ENCODE measurements at regions not wholly inside any gene's neighbourhood (a gene's known extent, or its start where the extent isn't known, plus 50 kb on each side); places are given as distances from the start of the nearest gene placed in this dataset.
A peak's percentile ranks its signal among the peaks of the same experiment; 100 is the strongest.
"Not testable (repeated sequence)": the region's sequence is repeated elsewhere in the genome, so short reads cannot be mapped to it uniquely, and the experiment has no call there.

DNA sequence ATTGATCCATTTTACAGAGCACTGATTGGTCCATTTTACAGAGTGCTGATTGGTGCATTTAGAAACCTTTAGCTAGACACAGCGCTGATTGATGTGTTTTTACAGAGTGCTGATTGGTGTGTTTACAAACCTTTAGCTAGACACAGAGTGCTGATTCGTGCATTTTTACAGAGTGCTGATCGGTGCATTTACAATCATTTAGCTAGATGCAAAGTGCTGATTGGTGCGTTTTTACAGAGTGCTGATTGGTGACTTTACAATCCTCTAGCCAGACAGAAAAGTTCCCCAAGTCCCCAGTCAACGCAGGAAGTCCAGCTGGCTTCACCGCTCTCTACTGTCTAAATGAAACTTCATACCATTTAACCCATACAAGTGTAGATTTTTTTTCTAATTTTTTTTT, 228.5 kb upstream of the FIGN start:
- DNase-seq (ENCODE audit: low read depth, low spot score): not testable (repeated sequence)

DNA sequence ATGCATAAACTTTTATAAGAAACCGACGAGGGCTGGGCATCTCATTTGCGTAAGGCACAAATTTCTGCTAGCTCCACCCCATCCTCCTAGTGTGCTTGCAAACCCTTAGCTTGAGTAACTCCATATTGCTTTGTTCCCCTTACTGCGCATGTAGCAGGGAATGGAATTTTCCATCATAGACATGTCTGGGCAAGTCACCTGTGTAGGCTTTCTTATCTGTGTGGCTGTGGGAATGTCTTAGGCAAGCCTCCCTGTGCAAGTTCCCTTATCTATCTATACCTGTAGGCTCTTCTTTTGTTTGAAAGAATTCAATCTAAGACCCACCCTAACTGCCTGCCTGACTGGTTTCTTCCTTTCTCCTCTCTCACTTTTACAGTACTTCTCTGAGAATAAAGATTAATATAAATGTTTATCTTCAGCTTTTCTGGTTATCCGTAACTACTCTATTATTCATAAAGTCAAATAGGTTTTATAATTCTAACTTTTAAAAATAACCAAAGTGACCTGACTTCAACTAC, 217.6 kb upstream of the FIGN start:
- DNase-seq (ENCODE audit: low read depth, low spot score): no peak

DNA sequence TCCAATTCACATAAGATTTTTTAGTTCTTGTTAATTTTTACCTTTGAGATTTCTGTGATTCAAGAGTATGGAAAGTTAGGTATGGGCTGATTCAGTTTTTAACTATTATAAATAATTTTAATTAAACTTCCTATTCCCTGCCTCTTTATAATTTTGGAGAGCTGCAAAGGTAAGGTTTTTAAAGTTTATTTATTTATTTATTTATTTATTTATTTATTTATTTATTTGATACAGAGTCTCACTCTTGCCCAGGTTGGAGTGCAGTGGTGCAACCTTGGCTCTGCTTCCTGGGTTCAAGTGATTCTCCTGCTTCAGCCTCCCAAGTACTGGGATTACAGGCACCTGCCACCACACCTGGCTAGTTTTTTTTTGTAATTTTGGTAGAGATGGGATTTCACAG, 215.5 kb upstream of the FIGN start:
- no peak for DNase-seq (ENCODE audit: low read depth, low spot score)

DNA sequence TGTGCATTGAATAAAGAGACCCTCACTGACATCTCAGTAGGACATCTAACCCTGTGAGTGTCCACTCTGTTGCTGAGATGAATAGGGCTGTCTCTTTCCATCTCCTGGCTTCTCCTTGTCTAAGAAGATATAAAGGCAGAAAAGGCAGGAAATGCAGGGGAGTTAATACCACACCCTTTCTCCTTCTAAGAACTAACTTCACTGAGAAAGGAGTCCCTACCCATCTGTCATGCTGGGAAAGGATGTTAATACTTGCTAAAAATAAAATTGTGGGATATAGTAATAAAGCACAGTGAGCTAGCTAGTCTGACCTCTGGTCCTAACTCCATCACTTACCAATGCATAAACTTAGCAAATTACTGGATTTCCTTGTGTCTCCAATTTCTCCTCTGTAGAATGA, 213.9 kb upstream of the FIGN start:
- no peak for DNase-seq (ENCODE audit: low read depth, low spot score)

DNA sequence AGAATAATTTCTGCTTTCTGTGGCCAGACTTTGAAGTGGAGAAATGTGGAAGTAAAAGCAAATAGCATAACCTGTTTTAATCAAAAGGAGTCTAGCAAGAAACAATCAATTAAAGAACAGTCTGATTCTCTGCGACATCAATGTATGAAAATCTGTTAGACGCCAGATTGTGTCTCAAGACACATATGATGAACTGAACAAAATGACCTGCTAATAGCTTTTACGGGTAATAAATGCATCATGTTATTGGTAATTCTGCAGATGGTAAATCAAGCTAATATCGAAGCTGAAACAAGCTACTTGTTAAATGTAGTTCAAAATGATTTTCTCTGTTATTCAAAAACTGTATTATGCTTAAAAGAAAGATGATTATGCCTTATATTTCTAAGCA, 208.5 kb upstream of the FIGN start:
- DNase-seq (ENCODE audit: low read depth, low spot score): no peak

DNA sequence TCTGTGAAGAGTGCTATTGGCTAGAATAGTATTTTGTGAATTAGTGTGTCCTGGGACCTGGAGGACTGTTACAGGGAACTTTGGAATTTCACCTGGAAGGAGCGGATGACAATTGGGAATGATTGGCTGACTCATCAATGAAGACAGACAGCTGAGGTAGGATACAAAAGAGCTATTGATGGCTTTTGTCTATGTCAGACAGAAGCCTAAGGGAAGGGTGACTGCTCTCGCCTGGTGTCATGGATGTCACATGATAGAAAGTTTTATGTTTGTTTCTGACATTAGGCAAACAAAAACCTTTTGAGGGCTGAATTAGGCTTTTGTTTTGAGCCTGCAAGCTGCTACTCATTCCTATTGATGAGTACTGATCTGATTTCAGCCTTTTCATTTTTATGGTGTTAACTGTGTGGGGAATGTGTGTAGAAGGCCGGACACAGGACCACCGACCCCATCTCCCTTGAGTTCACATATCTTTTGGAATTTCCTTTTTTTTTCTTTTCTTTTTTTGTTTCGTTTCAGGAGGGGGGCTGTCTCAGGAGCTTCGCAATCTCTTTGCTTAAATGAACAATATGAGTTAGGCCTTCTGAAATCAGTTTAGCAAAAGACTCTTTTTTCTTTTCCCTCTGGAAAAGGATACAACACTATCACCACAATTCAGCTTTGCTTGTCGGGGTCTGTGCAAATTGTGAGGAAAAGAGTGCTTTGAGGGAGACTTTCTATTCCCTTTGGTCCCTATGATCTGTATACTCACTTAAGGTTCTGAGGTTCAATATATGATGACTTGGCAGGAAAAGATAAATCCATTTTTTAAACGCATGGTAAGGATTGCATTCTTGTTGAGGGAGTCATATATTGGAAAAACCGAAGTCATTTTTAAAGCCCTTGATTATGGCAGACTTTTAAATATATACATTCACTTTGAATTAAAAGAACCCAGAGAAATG, 207.9 kb upstream of the FIGN start:
- DNase-seq (ENCODE audit: low read depth, low spot score): no peak

DNA sequence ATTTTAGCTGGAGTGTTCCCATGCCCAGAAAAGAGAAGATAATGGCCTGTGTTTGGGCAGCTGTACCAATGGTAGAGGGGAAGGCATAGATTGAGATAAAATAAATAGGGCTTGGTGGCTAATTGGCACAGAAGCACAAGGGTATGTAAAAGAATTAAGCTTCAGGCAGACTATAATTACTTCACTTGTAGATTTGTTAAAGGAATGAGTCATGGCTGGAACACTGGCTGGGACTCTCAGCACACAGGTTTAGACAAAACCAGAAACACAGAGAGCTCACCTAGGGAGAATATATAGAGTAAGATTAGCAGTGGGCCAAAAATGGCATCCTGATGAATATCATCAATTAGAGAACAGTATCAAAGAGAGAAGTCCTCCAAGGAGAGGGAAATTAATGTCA, 198.3 kb upstream of the FIGN start:
- DNase-seq (ENCODE audit: low read depth, low spot score): no peak

DNA sequence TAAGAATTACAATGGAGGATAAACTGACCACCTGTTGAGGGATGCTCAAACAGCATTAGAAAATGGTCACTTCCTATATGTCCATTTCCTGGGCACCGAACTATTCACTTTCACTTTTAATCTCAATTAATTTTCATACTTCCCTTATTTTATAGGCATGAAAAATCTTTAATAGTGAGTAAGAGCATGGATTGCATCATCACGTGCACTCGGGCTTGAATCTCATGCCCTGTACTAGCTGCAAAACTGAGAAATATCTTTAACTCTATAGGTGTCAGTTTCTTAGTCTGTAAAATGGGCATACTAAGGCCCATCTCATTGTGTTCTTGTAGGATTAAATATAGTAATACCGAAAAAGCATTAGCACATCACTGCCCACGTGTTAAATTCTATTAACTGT, 183.9 kb upstream of the FIGN start:
- no peak for DNase-seq (ENCODE audit: low read depth, low spot score)

DNA sequence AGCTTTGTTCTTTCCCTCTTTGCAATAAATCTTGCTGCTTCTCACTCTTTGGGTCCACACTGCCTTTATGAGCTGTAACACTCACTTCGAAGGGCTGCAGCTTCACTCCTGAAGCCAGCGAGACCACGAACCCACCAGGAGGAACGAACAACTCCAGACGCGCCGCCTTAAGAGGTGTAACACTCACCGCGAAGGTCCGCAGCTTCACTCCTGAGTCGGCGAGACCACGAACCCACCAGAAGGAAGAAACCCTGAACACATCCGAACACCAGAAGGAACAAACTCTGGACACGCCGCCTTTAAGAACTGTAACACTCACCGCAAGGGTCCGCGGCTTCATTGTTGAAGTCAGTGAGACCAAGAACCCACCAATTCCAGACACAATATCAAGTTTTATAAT, 178.7 kb upstream of the FIGN start:
- not testable (repeated sequence) for DNase-seq (ENCODE audit: low read depth, low spot score)

DNA sequence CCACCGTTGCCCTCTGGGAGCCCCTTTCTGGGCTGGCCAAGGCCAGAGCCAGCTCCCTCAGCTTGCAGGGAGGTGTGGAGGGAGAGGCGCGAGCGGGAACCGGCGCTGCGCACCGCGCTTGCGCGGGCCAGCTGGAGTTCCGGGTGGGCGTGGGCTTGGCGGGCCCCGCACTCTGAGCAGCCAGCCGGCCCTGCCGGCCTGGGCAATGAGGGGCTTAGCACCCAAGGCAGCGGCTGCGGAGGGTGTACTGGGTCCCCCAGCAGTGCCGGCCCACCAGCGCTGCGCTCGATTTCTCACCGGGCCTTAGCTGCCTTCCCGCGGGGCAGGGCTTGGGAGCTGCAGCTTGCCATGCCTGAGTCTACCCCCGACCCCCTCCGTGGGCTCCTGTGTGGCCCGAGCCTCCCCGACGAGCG, 177.7 kb upstream of the FIGN start:
- not testable (repeated sequence) for DNase-seq (ENCODE audit: low read depth, low spot score)

DNA sequence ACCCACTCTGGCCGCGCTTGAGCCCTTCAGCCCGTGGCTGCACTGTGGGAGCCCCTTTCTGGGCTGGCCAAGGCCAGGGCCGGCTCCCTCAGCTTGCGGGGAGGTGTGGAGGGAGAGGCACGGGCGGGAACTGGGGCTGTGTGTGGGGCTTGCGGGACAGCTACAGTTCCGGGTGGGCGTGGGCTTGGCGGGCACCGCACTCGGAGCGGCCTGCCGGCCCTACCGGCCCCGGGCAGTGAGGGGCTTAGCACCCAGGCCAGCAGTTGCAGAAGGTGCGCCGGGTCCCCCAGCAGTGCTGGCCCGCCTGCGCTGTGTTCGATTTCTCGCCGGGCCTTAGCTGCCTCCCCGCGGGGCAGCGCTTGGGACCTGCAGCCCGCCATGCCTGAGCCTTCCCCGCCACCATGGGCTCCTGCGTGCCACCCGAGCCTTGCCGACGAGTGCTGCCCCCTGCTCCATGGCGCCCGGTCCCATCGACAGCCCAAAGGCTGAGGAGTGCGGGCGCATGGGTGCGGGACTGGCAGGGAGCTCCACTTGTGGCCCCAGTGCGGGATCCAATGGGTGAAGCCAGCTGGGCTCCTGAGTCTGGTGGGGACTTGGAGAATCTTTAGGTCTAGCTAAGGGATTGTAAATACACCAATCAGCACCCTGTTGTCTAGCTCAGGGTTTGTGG, 173.7 kb upstream of the FIGN start:
- DNase-seq (ENCODE audit: low read depth, low spot score): no peak

DNA sequence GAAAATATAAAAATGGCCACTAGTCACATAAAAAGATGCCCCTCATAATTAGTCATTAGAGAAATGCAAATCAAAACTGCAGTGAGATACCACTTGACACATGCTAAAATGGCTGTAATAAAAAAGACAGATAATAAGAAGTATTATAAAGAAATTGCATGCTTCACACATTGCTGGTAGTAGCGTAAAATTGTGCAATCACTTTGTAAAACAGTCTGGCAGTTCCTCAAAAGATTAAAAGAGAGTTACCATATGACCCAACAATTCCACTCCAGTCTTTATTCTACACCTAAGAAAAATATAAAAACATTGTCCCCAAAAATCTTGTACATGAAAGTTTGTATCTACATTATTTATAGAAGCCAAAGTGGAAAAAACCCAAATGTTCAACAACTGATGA, 170.6 kb upstream of the FIGN start:
- DNase-seq (ENCODE audit: low read depth, low spot score): no peak

DNA sequence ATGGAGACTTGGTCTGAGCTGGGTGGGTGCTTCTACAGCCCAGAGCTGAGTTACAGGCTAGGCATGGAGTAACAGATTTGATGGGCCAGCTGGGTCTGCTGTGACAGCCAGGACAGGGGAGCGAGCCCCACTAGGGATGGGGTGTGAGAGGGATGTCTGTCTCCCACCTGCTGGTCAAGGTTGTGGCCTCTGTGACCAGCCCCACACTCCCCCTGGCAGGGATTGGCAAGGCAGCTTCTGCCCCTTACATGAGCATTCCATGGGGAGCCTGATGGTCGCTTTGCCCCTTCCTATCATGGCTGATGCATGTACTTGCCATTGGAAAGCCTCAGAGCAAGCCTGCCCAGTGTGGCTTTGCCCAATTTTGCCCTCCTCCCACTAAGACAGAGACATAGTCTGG, 162.0 kb upstream of the FIGN start:
- DNase-seq (ENCODE audit: low read depth, low spot score): no peak

DNA sequence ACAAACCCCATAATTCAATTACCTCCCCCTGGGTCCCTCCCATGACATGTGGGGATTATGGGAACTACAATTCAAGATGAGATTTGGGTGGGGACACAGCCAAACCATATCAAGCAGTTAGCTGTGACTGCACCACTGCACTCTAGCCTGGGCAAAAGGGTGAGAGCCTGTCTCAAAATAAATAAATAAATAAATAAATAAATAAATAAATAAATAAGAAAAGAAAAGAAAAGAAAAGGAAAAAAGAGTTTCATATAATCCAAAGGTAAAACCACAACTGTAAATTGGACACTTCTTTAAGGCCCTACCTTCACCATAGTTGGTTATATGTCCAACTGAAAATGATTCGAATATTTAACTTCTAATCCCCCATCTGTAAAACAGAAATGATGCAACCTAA, 157.6 kb upstream of the FIGN start:
- DNase-seq (ENCODE audit: low read depth, low spot score): not testable (repeated sequence)

DNA sequence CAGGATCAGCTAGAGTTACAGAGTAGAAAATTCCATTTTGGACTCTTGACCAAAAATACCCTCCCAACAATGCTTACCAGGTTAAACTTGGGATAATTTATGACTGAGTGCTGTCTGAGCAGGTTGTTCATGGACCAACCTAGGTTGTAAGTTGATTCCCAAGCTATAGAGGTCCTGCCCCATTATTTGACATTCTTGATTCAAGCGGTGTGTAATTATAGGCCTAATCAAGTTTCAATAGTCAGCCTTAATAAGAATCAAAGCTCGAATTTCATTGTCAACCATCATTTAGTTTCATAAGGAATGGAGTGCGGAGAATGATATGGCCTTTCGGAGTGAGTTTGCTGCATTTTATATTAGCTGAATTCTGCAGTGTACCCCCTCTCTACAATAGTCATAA, 152.8 kb upstream of the FIGN start:
- no peak for DNase-seq (ENCODE audit: low read depth, low spot score)

DNA sequence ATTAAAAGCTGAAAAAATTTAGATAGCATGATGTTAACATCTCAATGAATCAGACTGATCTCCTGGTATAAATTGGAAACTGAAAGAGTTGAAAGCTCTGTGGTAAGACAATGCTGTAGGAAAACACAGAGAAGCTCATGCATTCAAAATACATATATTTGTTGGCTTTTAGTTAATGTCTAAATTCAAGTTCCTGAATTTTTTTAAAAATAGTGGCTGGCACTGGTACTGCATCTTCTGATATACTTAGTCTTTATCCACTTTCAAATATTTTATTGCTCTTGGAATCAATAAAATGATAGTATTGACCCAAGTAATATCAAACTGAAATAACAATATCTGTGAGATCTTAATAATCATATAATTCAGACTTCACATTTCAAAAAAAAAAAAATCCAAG, 151.4 kb upstream of the FIGN start:
- DNase-seq (ENCODE audit: low read depth, low spot score): no peak

DNA sequence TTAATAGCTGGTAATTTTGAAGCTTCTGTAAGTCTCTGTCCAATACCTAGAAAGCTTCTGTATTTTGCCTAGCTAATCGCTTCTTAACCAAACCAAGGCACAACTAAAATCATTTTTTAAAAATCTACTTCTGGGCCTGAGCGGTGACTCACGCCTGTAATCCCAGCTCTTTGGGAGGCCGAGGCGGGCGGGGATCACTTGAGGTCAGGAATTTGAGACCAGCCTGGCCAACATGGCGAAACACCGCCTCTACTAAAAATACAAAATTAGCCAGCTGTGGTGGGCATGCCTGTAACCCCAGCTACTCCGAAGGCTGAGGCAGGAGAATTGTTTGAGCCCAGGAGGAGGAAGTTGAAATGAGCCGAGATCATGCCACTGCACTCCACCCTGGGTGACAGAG, 148.6 kb upstream of the FIGN start:
- no peak for DNase-seq (ENCODE audit: low read depth, low spot score)

DNA sequence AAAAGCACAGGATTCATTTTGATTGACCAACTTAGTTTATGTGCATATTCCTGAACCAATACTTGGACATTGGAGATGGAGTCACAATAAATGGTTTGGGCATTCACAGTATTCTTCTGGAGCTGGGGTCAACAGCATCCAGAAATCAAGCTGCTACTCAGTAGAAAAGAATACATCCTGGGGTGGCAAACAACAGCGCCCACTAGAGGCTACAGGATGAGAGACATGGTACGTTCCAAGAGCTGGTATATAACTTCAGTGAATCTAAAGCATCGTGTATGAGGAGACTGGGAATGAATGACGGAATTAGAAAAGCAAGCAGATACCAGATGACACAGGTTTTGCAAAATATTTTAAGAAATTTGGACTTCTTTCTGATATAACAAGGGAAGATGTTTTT, 142.9 kb upstream of the FIGN start:
- DNase-seq (ENCODE audit: low read depth, low spot score): no peak

DNA sequence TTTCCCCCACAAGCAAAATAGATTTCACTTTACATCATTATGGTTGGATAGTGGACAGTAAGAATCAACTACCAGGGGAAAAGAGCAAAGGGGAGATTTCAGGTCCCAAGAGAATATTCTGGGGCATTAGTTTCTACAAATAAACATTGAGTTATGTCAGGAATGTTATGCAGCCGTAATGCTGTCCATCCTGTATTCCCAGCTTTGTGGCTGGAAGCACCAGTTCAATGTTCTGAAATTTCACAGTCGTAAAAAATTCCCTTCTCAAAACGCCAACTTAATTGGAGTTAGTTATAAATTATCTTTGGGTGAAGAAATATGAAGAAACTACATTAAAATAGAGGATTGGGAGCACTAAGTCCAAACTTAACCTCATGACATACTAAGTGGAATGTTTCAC, 141.5 kb upstream of the FIGN start:
- DNase-seq (ENCODE audit: low read depth, low spot score): peak; percentile 23

DNA sequence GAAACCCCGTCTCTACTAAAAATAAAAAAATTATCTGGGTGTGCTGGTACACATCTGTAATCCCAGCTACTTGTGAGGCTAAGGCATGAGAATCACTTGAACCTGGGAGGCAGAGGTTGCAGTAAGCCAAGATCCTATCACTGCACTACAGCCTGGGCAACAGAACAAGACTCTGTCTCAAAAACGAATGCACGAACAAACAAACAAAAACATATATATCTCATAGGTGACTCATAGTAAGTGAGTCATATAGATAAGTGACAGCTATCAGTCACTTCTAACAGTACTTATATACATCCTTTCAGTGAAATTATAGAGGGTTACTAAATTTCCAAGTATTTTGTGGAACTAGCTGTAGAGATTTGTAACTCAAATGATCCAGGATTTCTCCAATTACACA, 127.3 kb upstream of the FIGN start:
- DNase-seq (ENCODE audit: low read depth, low spot score): no peak

DNA sequence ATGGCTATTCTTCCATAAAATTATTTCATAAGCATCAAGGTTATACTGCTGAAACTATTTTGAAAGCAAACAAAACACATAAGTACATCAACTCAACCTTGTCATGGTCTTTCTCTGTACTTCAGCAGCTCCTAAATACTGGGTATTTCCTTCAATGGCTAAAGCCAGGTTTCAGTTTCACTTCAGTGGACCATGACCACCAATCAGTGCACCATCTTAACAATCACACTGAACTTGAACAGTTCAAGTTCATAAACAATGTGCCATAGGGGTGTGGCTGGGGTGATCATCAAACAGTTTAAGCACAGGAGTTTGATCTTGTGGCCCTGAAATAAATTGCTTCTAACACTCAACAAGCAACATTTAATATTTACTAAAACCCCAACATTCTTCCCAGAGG, 124.1 kb upstream of the FIGN start:
- DNase-seq (ENCODE audit: low read depth, low spot score): no peak

DNA sequence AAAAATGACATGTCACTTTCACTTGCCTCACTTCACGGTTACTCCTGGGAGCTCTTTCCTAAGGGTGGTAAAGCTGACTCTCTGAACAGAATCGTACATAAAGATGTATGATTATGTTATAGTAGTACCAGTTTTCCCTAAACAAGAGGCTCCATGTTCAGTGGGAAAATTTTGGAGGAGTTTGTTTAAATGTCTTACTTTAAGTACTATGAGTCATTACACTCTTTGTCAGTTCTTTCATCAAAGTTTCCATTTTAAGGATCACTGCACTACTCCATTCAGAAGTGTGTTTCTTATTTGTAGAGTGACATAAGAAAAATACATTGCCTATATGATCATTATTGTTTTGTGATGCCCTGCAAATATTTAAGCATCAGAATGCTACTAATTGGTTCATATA, 121.1 kb upstream of the FIGN start:
- DNase-seq (ENCODE audit: low read depth, low spot score): no peak

DNA sequence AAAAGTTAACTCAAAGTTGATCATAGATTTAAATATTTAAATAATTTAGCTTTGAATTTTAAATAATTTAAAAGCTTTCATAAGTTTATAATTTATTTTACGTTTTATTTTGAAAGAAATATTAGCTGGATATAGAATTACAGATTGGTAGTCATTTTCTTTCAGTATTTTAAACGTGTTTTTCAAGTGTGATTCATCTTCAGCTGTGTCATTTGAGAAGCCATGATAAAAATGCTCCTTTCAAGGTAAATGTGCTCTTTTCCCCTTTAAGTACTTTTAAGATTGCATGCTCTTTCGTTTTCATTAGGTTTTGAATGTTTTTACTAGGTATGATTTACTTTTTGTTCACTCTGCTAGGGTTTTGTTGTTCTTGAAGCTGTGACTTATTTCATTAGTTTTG, 116.8 kb upstream of the FIGN start:
- no peak for DNase-seq (ENCODE audit: low read depth, low spot score)

All from smooth muscle cell of the brain vasculature (primary cell).